KBM-7 (cell line): ENCODE measurements at regions not wholly inside any gene's neighbourhood (a gene's known extent, or its start where the extent isn't known, plus 50 kb on each side); places are given as distances from the start of the nearest gene placed in this dataset.
A peak's percentile ranks its signal among the peaks of the same experiment; 100 is the strongest.

ENCODE experiments used
- DNase-seq: peaks from one replicate; pipeline ENCODE4 v3.0.0-alpha.2; 2015
- in situ Hi-C: fragments of 300-500 bp; cut with MboI; formaldehyde crosslinking; loops from 2 replicates; pipeline ENCODE4 v1.14.3; 2020; ENCODE audit warnings: low sequenced_read_pairs, low pct_unique_long_range_greater_than_20kb, mixed read lengths

DNA sequence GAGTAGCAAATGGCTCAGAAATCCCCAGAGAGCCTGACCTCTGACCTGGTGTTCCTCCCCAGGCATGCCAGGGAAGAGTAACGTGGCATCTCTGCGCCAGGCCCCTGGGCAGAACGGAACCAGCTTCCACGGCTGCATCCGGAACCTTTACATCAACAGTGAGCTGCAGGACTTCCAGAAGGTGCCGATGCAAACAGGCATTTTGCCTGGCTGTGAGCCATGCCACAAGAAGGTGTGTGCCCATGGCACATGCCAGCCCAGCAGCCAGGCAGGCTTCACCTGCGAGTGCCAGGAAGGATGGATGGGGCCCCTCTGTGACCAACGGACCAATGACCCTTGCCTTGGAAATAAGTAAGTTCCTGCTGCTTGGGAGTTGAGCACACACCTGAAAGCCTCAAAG, 83.4 kb upstream of the PACRGL start:
- in situ Hi-C loops, result no loop called here
- DNase-seq, result no peak

DNA sequence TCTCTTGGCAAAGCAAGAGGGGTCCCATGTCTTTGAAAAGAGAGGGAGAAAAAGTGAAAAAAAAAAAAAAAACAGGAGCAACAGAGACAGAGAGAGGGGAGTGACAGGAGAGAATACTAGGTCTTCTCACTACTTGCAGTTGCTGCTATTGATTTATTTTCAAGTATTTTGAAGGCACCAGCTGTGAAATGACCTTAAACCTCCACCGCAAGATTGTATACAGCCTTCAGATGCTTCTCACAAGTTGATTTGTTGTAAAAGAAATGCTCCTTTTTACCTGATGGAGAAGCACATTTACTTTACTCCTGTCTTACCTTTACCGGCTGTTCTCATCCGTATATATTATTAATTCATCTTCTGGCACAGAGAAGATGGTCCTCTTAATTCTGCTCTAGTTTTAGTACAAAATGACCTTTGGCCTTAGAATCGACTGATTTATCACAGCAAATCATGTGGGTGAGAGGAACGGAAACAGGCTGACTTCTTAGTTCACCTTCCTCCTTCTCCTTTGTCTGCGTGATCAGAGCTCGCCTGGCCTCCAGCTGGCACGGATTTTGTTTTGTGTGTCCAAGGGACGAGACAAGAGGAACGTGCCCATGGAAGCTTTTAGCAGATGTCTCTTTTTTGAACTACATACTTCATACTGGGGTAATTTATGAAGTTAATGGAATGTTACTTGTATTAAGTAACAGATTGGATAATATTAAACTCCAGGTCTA, 82.4 kb upstream of the PACRGL start:
- no peak for DNase-seq

DNA sequence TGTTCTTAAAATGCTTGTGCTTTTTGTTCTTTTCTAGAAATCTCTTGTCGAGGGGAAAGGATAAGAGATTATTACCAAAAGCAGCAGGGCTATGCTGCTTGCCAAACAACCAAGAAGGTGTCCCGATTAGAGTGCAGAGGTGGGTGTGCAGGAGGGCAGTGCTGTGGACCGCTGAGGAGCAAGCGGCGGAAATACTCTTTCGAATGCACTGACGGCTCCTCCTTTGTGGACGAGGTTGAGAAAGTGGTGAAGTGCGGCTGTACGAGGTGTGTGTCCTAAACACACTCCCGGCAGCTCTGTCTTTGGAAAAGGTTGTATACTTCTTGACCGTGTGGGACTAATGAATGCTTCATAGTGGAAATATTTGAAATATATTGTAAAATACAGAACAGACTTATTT, 81.5 kb upstream of the PACRGL start:
- DNase-seq, result no peak
- in situ Hi-C loops, result no loop called here

More for the DNA sequence above, 82.4 kb upstream of the PACRGL start:
- in situ Hi-C loops, result no loop called here

DNA sequence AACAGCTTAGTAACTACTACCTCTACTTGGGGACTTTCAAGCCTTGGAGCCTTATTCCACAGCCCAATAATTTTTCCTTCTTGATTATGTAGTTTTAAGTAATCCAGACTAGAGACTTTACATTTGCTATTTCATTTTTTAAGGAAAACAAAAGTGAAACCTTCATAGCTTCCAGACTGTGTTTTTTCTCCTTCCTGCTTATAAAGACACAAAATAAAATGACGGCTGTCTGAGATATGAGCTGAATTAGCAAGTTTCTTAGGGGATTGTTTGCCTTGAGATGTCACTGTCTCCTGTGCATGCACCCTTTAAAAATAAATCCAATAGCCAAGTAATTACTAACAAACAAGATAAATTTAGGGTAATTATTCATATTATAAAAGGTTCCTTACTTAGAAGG, 78.8 kb upstream of the PACRGL start:
- DNase-seq, result no peak
- in situ Hi-C loops, result no loop called here

DNA sequence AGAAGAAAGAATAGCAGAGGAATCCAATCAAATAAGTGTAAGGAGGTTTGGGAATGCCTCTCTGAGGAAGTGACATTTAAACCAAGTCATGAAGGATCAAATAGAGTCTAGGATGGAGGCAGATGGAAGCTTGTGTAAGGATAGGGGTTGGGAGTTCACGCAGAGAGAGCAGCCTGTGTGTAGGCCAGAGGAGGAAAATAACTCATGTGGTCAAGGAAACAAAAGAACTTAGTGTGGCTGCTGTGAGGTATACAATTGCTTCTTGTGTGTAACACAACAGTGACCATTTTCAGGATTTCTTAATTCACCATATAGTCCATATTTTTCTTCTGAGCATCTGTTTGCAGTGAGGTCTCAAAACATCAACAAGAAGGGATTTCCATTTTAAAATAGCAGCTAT, 77.6 kb upstream of the PACRGL start:
- no peak for DNase-seq
- in situ Hi-C loops, result no loop called here

DNA sequence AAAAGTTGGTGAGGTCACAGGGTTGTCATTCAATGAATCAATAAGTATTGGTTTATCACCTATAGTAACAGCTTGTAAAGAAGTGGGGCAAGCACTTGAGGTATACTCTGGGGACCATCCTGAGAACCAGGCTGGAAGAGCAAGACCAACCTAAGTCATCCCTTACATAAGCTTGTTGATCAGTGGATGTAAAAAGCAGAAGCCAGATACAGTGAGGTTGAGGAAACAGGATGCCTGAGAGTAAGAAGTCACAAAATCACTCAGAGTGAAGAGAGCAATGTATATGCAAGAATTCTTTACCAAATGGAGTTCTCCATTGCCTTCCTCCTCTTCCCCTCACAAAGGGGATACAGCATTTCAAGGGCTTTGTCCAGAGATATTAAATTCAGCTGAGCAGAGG, 76.3 kb upstream of the PACRGL start:
- DNase-seq, result no peak
- in situ Hi-C loops, result no loop called here

DNA sequence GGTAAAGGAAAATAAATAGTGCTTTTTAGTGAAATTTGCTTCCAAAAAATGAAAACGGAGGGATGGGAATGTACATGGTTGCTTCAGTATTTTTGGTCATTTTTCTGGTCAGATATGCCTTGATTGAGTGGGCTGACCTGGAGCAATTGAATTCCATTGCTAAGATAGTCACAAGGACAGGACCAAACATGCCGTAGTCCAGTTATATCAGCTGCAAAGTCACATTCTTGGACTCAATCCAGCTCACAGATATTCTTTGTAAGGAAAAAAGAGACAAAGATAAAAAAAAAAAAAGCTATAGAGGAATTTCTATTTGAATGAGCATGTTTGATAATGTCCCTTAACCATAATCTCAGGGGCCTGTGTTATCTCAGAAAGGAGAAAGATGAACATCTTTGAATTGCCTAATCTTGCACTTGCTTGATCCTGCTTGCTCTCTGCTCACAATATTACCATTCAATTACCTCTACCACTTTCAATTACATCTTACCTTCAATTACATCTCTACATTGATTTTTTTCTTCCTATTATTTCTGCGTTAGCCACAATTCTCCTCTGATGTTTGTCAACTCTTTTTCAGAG, 75.4 kb upstream of the PACRGL start:
- in situ Hi-C loops, result no loop called here
- no peak for DNase-seq

DNA sequence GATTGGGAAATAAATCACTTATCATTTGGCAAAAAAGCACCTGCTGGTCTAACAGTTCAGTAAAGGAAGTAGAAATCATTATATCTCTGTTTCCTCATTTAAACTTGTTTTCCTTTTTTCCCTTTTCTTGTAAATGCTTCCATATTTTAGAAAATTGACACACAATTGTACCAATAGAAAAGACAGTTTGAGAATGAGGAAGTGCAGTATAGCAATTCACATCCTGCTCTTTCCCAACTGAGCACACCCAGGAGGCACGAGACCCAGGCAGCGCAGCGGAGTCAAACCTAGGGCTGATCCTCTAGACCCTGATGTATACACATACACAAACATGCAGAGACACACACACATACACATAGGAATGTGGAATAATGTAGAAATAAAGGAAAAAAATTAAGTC, 74.8 kb upstream of the PACRGL start:
- peak; percentile 40 for DNase-seq
- in situ Hi-C loops, result no loop called here

DNA sequence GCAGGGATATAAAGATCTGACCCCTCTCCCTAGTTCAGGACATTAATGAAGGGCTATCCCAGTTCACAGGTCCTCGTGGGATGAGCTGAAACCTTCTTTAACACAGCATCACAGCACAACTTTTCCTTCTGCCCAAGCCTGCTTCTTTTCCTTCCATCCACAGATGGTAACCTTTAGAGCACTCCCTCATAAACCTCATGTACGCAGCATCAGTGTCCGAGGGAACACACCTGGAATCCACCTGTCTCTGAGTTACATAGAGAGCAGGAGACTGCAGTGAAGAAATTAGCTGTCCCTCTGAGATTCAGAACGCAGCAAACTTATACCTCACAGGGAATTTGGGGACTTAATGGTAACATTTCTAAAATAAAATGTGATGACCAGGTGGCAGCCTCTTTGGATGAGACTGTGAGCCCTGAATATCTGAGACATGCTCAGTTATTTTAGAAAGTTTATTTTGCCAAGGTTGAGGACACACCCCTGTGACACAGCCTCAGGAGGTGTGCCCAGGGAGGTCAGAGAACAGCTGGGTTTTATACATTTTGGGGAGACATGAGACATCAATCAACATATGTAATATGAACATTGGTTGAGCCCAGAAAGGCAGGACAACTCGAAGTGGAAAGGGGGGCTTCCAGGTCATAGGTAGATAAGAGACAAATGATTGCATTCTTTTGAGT, 73.8 kb upstream of the PACRGL start:
- in situ Hi-C loops, result no loop called here
- no peak for DNase-seq

DNA sequence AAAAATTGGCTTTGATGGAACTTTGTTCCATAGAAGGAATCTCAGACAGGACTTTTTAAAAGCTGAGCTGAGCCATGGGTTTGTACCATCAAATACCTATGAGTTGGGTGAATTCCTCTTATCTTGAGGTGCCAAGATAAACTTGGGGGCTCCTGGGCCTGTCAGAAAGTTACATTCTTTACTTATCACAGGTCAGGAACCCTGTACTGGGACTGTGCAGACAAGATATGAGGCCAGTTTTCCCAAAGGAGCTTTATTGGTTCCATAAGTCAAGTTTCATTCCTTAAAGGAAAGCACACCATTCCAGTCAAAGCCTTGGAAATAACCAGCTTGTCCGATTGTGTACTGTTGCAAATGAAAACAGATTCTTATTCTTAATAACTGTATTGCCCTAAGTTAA, 72.4 kb upstream of the PACRGL start:
- DNase-seq, result no peak
- in situ Hi-C loops, result no loop called here

DNA sequence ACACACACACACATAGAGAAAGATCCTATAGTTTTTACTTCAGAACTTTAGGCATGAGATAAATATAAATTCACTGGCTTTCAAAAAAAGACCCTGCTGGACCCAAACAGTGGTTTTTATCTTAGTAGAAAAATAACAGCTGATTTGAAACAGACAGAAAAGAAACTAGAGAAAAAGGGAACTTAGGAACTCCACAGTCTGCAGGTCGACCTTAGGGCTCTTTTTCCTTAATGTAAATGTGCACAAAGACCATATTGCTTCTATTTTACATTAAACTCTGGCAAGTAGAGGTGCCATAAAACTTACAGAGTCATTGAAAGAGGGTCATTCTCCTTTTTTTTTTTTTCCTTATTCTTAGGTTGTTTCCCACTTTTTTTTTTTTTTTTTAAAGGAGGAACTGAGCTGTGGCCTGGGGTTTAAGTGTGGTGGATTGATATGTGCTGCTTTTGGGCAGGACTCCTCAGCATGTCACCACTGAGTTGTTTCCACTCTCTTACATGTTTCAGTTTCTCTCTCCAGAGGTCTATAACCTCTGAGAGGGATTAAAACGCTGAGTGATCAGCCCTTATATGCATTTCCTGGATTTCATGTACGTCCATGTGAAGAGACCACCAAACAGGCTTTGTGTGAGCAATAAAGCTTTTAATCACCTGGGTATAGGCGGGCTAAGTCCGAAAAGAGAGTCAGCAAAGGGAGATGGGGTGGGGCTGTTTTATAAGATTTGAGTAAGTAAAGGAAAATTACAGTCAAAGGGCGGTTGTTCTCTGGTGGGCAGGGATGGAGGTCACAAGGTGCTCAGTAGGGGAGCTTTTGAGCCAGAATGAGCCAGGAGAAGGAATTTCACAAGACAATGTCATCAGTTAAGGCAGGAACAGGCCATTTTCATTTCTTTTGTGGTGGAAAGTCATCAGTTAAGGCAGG, 70.8 kb upstream of the PACRGL start:
- in situ Hi-C loops, result no loop called here
- peak; percentile 18 for DNase-seq

DNA sequence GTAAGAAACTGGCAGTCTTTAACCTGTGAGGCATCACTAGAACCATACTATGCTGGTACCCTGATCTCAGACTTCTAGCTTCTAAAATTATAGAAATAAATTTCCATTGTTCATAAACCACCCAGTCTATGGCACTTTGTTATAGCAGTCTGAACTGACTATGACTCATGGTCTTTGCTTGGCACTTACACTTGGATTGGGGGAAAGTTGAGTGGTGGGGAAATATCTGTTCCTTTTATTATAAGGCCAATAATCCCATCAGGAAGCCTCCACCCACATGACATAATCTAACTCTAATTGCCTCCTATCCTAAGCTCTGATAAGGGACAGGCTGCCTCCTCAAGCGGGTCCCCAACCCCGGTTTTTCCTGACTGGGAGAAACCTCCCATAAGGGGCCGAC, 61.4 kb upstream of the PACRGL start:
- DNase-seq, result no peak
- in situ Hi-C loops, result no loop called here

DNA sequence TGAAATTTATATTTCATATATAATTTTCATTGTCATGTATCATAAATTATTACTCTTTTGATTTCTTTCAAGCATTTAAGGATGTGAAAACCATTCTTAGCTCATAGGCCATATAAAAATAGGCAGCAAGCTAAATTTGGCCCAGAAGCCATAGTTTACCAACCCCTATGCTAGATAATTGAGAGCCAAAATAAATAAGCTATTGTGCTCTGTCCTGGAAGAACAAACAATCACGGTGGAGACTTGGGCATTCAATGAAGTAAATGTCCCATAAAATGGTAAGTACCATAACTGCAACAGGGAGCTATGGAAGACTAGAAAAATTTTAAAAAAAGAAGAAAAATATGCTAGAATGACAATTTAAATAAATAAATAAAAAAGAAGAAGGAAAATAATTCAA, 60.9 kb upstream of the PACRGL start:
- DNase-seq, result no peak
- in situ Hi-C loops, result no loop called here

DNA sequence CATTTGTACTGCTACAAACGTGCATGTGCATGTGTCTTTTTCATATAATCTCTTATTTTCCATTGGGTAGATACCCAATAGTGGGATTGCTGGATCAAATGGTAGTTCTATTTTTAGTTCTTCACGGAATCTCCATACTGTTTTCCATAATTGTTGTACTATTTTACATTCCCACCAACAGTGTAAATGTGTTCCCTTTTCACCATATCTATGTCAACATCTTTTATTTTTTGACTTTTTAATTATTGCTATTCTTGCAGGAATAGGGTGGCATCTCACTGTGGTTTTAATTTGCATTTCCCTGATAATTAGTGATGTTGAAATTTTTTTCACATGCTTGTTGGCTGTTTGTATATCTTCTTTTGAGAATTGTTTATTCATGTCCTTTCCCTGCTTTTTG, 59.3 kb upstream of the PACRGL start:
- no peak for DNase-seq
- in situ Hi-C loops, result no loop called here

DNA sequence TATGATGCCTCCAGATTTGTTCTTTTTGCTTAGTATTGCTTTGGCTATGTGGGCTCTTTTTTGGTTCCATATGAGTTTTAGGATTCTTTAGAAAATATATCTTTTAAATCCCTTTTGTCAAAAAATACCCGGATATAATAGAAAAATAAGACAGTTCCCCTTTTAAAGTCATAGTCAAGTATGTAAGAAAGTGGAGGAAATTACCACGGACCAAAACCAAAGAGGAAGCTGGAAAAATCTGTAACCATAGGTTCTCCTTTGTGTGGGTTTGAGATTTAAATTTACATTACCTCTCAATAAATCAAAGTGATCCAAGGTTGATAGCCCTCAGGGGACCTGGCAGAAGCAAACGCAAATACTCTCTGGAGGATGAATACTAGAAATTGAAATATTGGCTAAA, 58.3 kb upstream of the PACRGL start:
- in situ Hi-C loops, result no loop called here
- DNase-seq, result no peak

DNA sequence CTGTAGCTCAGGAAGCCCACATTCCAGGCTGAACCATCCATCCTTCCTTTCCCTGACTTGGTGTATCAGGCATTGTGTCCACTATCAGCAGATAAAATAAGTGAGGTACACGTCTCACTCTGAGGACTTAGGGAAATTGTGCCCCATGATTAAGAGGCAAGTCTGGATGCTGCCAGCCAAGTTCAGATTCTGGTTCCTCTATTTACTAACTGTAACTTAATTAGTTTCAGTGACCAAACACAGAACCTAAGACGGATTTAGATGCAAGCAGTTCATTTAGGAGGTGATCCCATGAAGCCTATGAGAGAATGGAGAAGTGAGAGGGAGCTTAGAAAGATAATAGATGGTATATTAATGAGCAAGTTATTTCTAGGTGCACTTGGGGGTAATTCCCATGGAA, 56.6 kb upstream of the PACRGL start:
- DNase-seq, result no peak
- in situ Hi-C loops, result no loop called here

DNA sequence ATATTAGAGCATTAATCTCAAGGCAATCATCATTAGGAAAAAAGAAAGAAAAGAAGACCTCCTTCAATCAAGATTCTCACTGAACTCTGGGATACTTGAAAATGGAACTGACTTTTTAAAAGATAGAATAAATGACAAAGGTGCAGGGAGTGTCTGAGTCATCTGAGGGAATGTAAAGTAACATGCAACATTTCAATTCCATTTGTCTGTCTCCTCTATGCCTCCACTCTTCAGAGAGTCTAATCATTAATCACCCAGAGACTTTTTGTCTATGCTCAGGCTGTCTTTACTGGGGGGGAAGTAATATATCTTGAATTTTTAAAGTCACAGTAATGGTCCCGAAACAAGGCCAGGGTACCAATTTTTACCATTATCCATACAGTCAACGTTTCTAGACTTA, 55.0 kb upstream of the PACRGL start:
- DNase-seq, result no peak
- in situ Hi-C loops, result no loop called here

DNA sequence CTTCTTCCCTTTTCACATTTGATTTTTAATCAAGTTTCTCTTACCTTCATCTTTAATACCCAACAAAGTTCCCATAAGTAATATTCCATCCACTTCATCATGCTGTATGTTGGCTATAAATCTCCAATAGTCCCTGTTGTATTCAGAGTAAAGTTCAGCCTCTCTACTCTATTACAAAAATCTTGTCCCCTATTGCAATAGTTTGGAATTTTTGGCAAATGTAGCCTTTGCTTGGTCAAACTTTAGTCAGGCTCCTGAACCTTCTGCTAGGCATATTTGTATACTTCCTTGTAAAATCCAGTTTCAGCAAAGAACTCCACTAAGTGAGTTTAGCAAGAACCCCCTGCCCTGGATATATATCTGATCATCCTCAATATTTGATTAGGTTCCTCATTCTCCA, 54.0 kb upstream of the PACRGL start:
- no peak for DNase-seq
- in situ Hi-C loops, result no loop called here
